K562 (cell line): ENCODE measurements at regions not wholly inside any gene's neighbourhood (a gene's known extent, or its start where the extent isn't known, plus 50 kb on each side); places are given as distances from the start of the nearest gene placed in this dataset.

Source experiments
- ATAC-seq: fragments of 200-7000 bp; cut with Tn5 transposase; 3 replicates; pipeline ENCODE4 v1.9.1; 2020; ENCODE audit warnings: moderate library complexity
- BruUV-seq: library from RNA; stranded (reverse); fragments of 400-500 nt; replicated peaks from 2 replicates; lab custom pipeline; 2021; lab: Mats Ljungman, UMichigan
- CTCF ChIA-PET: fragments of 300-600 bp; formaldehyde crosslinking; extraction: SDS; loops from one replicate; lab custom pipeline; 2021; ENCODE audit warnings: low intra/inter-chr PET ratio; lab: Yijun Ruan, JAX
- POLR2A ChIA-PET: fragments of 300-600, 350-650 bp; sonication (Branson Sonifier 250); formaldehyde crosslinking; extraction: SDS; loops from one replicate; lab custom pipeline; 2021; ENCODE audit warnings: antibody characterized with exemption, inconsistent platforms; lab: Yijun Ruan, JAX
- DNase-seq, 4 experiments: peaks; one replicate each; pipeline versions ENCODE4 v3.0.0 to v3.0.0-alpha.2; 2011 to 2018; ENCODE audit warnings: low spot score in 3 of 4, mixed read lengths in 3 of 4; ENCODE audit errors: extremely low read depth in 1 of 4
- FAIRE-seq: peaks from 2 replicates; lab custom pipeline; 2011; peaks lifted over from hg19 to GRCh38; lab: Jason Lieb, UNC
- H2AFZ ChIP-seq: 2 replicates; pipeline ENCODE4 v1.6.0; 2011; ENCODE audit warnings: low read depth, low read length, control low read depth, inconsistent platforms
- H3K27ac ChIP-seq: fragments of 200-600 bp; 3 replicates; pipeline ENCODE4 v1.8.0; 2011; ENCODE audit warnings: low read depth, mild to moderate bottlenecking, control low read depth, inconsistent platforms, low read length, moderate library complexity, mixed read lengths; ENCODE audit errors: extremely low read depth
- H3K27me3 ChIP-seq, 2 experiments: fragments of 300-600 bp in 1 of 2; 2 replicates in 1 of 2; 3 replicates in 1 of 2; pipeline versions ENCODE4 v1.6.0 to v1.8.0; 2011; ENCODE audit warnings: inconsistent platforms in 2 of 2, low read length in 2 of 2, mild to moderate bottlenecking in 1 of 2, mixed read lengths in 1 of 2, moderate library complexity in 1 of 2; ENCODE audit not compliant: control insufficient read depth in 2 of 2, insufficient read depth in 2 of 2
- H3K36me3 ChIP-seq: fragments of 300-600 bp; 3 replicates; pipeline ENCODE4 v1.8.0; 2011; ENCODE audit warnings: mild to moderate bottlenecking, low read length, inconsistent platforms; ENCODE audit not compliant: control insufficient read depth, insufficient read depth
- H3K4me1 ChIP-seq, 2 experiments: fragments of 200-600 bp in 1 of 2; replicated peaks in 1 of 2; 2 replicates in 1 of 2; 3 replicates in 1 of 2; pipeline versions ENCODE4 v1.5.1 to v1.8.0; 2011; ENCODE audit warnings: inconsistent platforms in 2 of 2, low read length in 2 of 2, mild to moderate bottlenecking in 1 of 2, mixed read lengths in 1 of 2, moderate library complexity in 1 of 2; ENCODE audit not compliant: control insufficient read depth in 2 of 2, insufficient read depth in 2 of 2
- H3K4me2 ChIP-seq: 2 replicates; pipeline ENCODE4 v1.6.1; 2011; ENCODE audit warnings: low read length, control low read depth, inconsistent platforms, mixed read lengths; ENCODE audit not compliant: insufficient read depth
- H3K4me3 ChIP-seq: fragments of 200-600 bp; sonication (generic), shearing (Covaris generic); 2 replicates; pipeline ENCODE4 v1.5.1; 2016; ENCODE audit warnings: control low read depth, inconsistent platforms
- H3K79me2 ChIP-seq: fragments of 200-600 bp; 3 replicates; pipeline ENCODE4 v1.8.0; 2011; ENCODE audit warnings: low read length, inconsistent platforms; ENCODE audit not compliant: control insufficient read depth, insufficient read depth
- H3K9ac ChIP-seq, 2 experiments: 2 replicates each; pipeline versions ENCODE4 v1.6.0 to v1.6.1; 2011; ENCODE audit warnings: low read depth in 2 of 2, low read length in 2 of 2, control low read depth in 1 of 2, inconsistent platforms in 1 of 2, mild to moderate bottlenecking in 1 of 2, mixed read lengths in 1 of 2; ENCODE audit not compliant: insufficient read depth in 1 of 2
- H3K9me1 ChIP-seq: one replicate; pipeline ENCODE4 v1.6.0; 2011; ENCODE audit warnings: inconsistent platforms, mild to moderate bottlenecking, low read length, moderate library complexity; ENCODE audit not compliant: control insufficient read depth, insufficient read depth
- H3K9me3 ChIP-seq: replicated peaks from 2 replicates; pipeline ENCODE4 v1.5.1; 2011; ENCODE audit warnings: low read depth, low read length, inconsistent platforms; ENCODE audit not compliant: control insufficient read depth, insufficient read depth
- H4K20me1 ChIP-seq: replicated peaks from 2 replicates; pipeline ENCODE4 v1.6.1; 2011; ENCODE audit warnings: low read length, inconsistent platforms, mixed read lengths; ENCODE audit not compliant: control insufficient read depth, insufficient read depth
- CEBPG ChIP-seq, 3 experiments: fragments of 200-800 bp in 1 of 3; sonication (Bioruptor generic) in 1 of 3; sonication (generic) in 1 of 3; formaldehyde crosslinking in 1 of 3; IDR thresholded peaks in 2 of 3; conservative IDR thresholded peaks in 1 of 3; 2 replicates each; pipeline versions ENCODE4 v1.6.1 to v1.8.0; 2016 to 2022; ENCODE audit warnings: missing compliant biosample characterization in 2 of 3, missing genetic modification characterization in 2 of 3, mild to moderate bottlenecking in 1 of 3, missing genetic modification reagents in 1 of 3
- EZH2 ChIP-seq: IDR thresholded peaks from 2 replicates; pipeline ENCODE4 v1.6.1; 2012; ENCODE audit warnings: low read depth, mild to moderate bottlenecking, inconsistent platforms, low read length, borderline replicate concordance
- HNRNPH1 ChIP-seq: fragments of 200-400 bp; formaldehyde crosslinking; optimal IDR thresholded peaks from 2 replicates; pipeline ENCODE3; 2017; ENCODE audit warnings: low read depth, mild to moderate bottlenecking, low read length, moderate library complexity
- IFI16 ChIP-seq: fragments of 250-450 bp; sonication (Bioruptor Pico); IDR thresholded peaks from 2 replicates; pipeline ENCODE4 v2.1.2; 2022; ENCODE audit warnings: mild to moderate bottlenecking, inconsistent platforms
- LARP7 ChIP-seq: fragments of 450-650 bp; IDR thresholded peaks from 2 replicates; pipeline ENCODE4 v1.6.1; 2016
- MAFK ChIP-seq: IDR thresholded peaks from 2 replicates; pipeline ENCODE4 v1.6.1; 2011; ENCODE audit warnings: low read length, improper control_type of control experiment
- NCOA4 ChIP-seq: fragments of 450-650 bp; IDR thresholded peaks from 2 replicates; pipeline ENCODE4 v1.6.1; 2018; ENCODE audit warnings: mild to moderate bottlenecking; ENCODE audit not compliant: partially characterized antibody
- NFE2 ChIP-seq: IDR thresholded peaks from 2 replicates; pipeline ENCODE4 v1.6.1; 2014; ENCODE audit warnings: antibody characterized with exemption, low read depth
- NFXL1 ChIP-seq: fragments of 450-650 bp; formaldehyde crosslinking; IDR thresholded peaks from 2 replicates; pipeline ENCODE4 v1.4.0; 2021; ENCODE audit warnings: mild to moderate bottlenecking
- NR2C1 ChIP-seq, 2 experiments: fragments of 450-650 bp; IDR thresholded peaks; 2 replicates each; pipeline ENCODE4 v1.6.1; 2017; ENCODE audit warnings: mild to moderate bottlenecking in 2 of 2, antibody characterized with exemption in 1 of 2, inconsistent platforms in 1 of 2, missing compliant biosample characterization in 1 of 2, missing genetic modification characterization in 1 of 2
- POLR3A ChIP-seq: IDR thresholded peaks from 2 replicates; pipeline ENCODE4 v1.6.1; 2011; ENCODE audit warnings: borderline replicate concordance, mild to moderate bottlenecking, moderate library complexity; ENCODE audit not compliant: insufficient read length, insufficient read depth; ENCODE audit errors: extremely low read depth
- RFX5 ChIP-seq: IDR thresholded peaks from 2 replicates; pipeline ENCODE4 v1.6.1; 2011; ENCODE audit warnings: low read depth, mild to moderate bottlenecking, improper control_type of control experiment, low read length
- ZNF431 ChIP-seq: sonication (generic); formaldehyde crosslinking; IDR thresholded peaks from 2 replicates; pipeline ENCODE4 v1.8.0; 2022; ENCODE audit warnings: mild to moderate bottlenecking, missing genetic modification reagents
- ZNF707 ChIP-seq: fragments of 250-450 bp; sonication (Bioruptor Pico); conservative IDR thresholded peaks from 2 replicates; pipeline ENCODE4 v1.8.0; 2022; ENCODE audit warnings: inconsistent platforms, mild to moderate bottlenecking, moderate library complexity
- ZNF785 ChIP-seq: fragments of 250-450 bp; sonication (Bioruptor Pico); IDR thresholded peaks from 2 replicates; pipeline ENCODE4 v1.4.0; 2020; ENCODE audit warnings: mild to moderate bottlenecking
- WGBS: fragments of 100-300 bp; shearing (Covaris generic); methylation state at CpG from one replicate; pipeline ENCODE4 v1.1.6; 2016; ENCODE audit warnings: low coverage, mixed read lengths; ENCODE audit not compliant: insufficient coverage; ENCODE audit errors: missing lambda C conversion rate; 5-methylcytosine and 5-hydroxymethylcytosine counted together
- in situ Hi-C: fragments of 300-500 bp; cut with MboI; formaldehyde crosslinking; loops from 4 replicates; pipeline ENCODE4 v1.15.0; 2018; ENCODE audit warnings: inconsistent platforms, mixed read lengths
- intact Hi-C: fragments of 100-400 bp; cut with micrococcal nuclease; formaldehyde crosslinking; loops from 2 replicates; pipeline ENCODE4 v1.14.2; 2022
- TF ChIP-seq, protein P1 (sequence below): fragments of 250-450 bp; sonication (Bioruptor Pico); IDR thresholded peaks from 2 replicates; pipeline ENCODE4 v1.8.0; 2022; ENCODE audit warnings: inconsistent platforms, mild to moderate bottlenecking, moderate library complexity, borderline replicate concordance
- TF ChIP-seq, protein P2 (sequence below): fragments of 450-650 bp; formaldehyde crosslinking; IDR thresholded peaks from 2 replicates; pipeline ENCODE4 v1.4.0; 2022; ENCODE audit warnings: missing genetic modification characterization
- TF ChIP-seq, protein P3 (sequence below), 2 experiments: fragments of 200-800 bp in 1 of 2; sonication (Bioruptor generic) in 1 of 2; sonication (generic) in 1 of 2; formaldehyde crosslinking in 1 of 2; IDR thresholded peaks in 1 of 2; conservative IDR thresholded peaks in 1 of 2; 2 replicates each; pipeline versions ENCODE4 v1.5.0 to v1.6.1; 2016 to 2020; ENCODE audit warnings: missing compliant biosample characterization in 1 of 2, missing genetic modification characterization in 1 of 2, missing genetic modification reagents in 1 of 2

DNA sequence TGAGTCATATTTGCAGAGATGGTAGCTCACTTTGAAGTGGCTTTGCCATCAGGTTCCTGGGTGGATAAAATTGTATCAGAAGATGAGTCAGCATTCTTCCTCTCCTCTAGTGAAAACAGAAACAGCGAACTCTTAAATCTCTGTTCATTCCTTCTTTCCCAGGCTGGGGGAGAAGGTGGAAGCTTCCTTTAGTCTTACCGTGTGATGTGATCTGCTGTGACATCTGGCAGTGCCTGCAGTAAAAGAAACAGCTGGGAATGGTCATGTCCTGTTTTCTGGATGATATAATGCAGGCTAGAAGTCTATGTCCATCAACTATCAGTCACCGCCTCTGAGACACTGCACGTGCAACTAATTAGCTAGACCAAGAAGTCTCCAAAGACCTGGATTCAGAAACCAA, 171.6 kb downstream of the VAPA start (continued):
- TF ChIP-seq CEBPG (CRISPR knock-in tag; IDR thresholded peaks at IDR 0.05) (no peak), CEBPG (tag; conservative IDR thresholded peaks at IDR 0.05 in 1 of 2, IDR thresholded peaks at IDR 0.05 in 1 of 2) (no peak), NCOA4 (no peak), RFX5 (no peak), ZNF431 (no peak), NR2C1 (IDR thresholded peaks at IDR 0.05) (no peak), NR2C1 (tag; IDR thresholded peaks at IDR 0.05) (no peak), MAFK (peak; percentile 70), POLR3A (no peak), NFE2 (peak; percentile 69), NFXL1 (CRISPR knock-in tag) (no peak), IFI16 (CRISPR knock-in tag) (no peak)
- TF ChIP-seq, protein P1, sequence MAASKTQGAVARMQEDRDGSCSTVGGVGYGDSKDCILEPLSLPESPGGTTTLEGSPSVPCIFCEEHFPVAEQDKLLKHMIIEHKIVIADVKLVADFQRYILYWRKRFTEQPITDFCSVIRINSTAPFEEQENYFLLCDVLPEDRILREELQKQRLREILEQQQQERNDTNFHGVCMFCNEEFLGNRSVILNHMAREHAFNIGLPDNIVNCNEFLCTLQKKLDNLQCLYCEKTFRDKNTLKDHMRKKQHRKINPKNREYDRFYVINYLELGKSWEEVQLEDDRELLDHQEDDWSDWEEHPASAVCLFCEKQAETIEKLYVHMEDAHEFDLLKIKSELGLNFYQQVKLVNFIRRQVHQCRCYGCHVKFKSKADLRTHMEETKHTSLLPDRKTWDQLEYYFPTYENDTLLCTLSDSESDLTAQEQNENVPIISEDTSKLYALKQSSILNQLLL (CRISPR knock-in tag): no peak

DNA sequence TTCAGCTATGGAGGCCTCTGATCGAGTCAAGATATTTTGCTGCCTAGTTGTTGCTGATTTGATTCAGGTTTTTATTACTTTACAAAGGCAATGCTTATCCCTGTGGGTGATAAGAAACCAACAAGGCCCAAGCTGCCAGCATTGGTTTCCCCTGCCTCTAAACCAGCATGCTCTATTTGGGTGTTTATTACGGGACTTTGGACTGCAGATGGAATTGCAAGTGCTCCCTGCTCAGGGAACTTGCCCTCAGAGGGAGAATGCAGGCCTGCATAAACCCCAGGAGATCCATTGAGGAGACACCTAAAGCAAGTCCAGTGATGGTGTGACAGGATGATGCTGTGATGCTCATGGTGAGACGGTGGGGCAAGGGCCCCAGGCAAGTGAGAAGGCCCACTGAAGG, 172.1 kb downstream of the VAPA start:
- ATAC-seq: no peak
- intact Hi-C loops (no loop called here), in situ Hi-C loops (no loop called here)
- 0% methylated on average over 3 of the region's 3 CpGs for WGBS
- no peaks in the 10 kb centered on the region for H3K36me3 ChIP-seq
- H3K27me3 ChIP-seq: peaks cover 11 to 29% of the 10 kb centered on the region in 2 experiments; a peak in 4 of 5 replicates
- no peak overlapping the region for H3K9ac ChIP-seq
- CTCF ChIA-PET: no interaction called here
- DNase-seq: no peak
- H4K20me1 ChIP-seq: no peaks in the 10 kb centered on the region
- POLR2A ChIA-PET: interaction anchor here (0.6 kb wide), 2 partner anchors 9 to 73 kb away, joined by 3 read pairs; no protein-coding TSS in a partner anchor
- BruUV-seq: no TSS peak
- H3K27ac ChIP-seq: no peak overlapping the region
- no peaks in the 10 kb centered on the region for H3K79me2 ChIP-seq
- H3K4me2 ChIP-seq: no peak overlapping the region
- H3K9me3 ChIP-seq: no peaks in the 10 kb centered on the region; the same call in 1 of the 2 replicates
- H3K4me3 ChIP-seq: no peak overlapping the region
- no peak for FAIRE-seq
- peaks cover 0 to 10% of the 10 kb centered on the region in 2 experiments; a peak in 3 of 5 replicates for H3K4me1 ChIP-seq
- H3K9me1 ChIP-seq: no peaks in the 10 kb centered on the region
- no peak overlapping the region for H2AFZ ChIP-seq
- TF ChIP-seq, protein P2, sequence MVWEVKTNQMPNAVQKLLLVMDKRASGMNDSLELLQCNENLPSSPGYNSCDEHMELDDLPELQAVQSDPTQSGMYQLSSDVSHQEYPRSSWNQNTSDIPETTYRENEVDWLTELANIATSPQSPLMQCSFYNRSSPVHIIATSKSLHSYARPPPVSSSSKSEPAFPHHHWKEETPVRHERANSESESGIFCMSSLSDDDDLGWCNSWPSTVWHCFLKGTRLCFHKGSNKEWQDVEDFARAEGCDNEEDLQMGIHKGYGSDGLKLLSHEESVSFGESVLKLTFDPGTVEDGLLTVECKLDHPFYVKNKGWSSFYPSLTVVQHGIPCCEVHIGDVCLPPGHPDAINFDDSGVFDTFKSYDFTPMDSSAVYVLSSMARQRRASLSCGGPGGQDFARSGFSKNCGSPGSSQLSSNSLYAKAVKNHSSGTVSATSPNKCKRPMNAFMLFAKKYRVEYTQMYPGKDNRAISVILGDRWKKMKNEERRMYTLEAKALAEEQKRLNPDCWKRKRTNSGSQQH (CRISPR knock-in tag): no peak
- TF ChIP-seq LARP7: no peak
- no peak for TF ChIP-seq HNRNPH1
- TF ChIP-seq ZNF707: no peak
- no peak for TF ChIP-seq ZNF785
- TF ChIP-seq EZH2: no peak
- TF ChIP-seq, protein P3, sequence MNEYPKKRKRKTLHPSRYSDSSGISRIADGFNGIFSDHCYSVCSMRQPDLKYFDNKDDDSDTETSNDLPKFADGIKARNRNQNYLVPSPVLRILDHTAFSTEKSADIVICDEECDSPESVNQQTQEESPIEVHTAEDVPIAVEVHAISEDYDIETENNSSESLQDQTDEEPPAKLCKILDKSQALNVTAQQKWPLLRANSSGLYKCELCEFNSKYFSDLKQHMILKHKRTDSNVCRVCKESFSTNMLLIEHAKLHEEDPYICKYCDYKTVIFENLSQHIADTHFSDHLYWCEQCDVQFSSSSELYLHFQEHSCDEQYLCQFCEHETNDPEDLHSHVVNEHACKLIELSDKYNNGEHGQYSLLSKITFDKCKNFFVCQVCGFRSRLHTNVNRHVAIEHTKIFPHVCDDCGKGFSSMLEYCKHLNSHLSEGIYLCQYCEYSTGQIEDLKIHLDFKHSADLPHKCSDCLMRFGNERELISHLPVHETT (CRISPR knock-in tag; conservative IDR thresholded peaks at IDR 0.05 in 1 of 2, IDR thresholded peaks at IDR 0.05 in 1 of 2): no peak
